GM12892 (cell line): ENCODE measurements at regions not wholly inside any gene's neighbourhood (a gene's known extent, or its start where the extent isn't known, plus 50 kb on each side); places are given as distances from the start of the nearest gene placed in this dataset.
"Not testable (repeated sequence)": the region's sequence is repeated elsewhere in the genome, so short reads cannot be mapped to it uniquely, and the experiment has no call there.

Experiments
- POLR2A ChIP-seq: IDR thresholded peaks from 2 replicates; pipeline ENCODE4 v1.6.1; 2011; ENCODE audit warnings: low read depth, low read length, control low read depth
- TAF1 ChIP-seq: IDR thresholded peaks from 2 replicates; pipeline ENCODE4 v1.6.1; 2011; ENCODE audit warnings: low read depth, mild to moderate bottlenecking, control low read depth, low read length, borderline replicate concordance

GRCh38 chr2:147139732-147140131 lies 705.1 kb upstream of the ACVR2A start:
- TF ChIP-seq TAF1, POLR2A: not testable (repeated sequence)
